Activated CD8-positive, alpha-beta memory T cell treated with anti-CD3 and anti-CD28 coated beads for 48 hours (primary cell): ENCODE measurements at regions not wholly inside any gene's neighbourhood (a gene's known extent, or its start where the extent isn't known, plus 50 kb on each side); places are given as distances from the start of the nearest gene placed in this dataset.
A peak's percentile ranks its signal among the peaks of the same experiment; 100 is the strongest.
"Not testable (repeated sequence)": the region's sequence is repeated elsewhere in the genome, so short reads cannot be mapped to it uniquely, and the experiment has no call there.

Experiments
- DNase-seq, 3 experiments: peaks; one replicate each; pipeline ENCODE4 v3.0.0-alpha.2; 2020; ENCODE audit warnings: low read depth in 2 of 3, low spot score in 2 of 3

- no peak for DNase-seq
Measured at GRCh38 chr14:98908050-98908449, 363.9 kb downstream of the BCL11B start.

- DNase-seq: no peak
Measured at GRCh38 chr14:98909251-98909944, 362.6 kb downstream of the BCL11B start.

GRCh38 chr14:98910061-98910460 is 361.9 kb downstream of the BCL11B start:
- no peak for DNase-seq

GRCh38 chr14:98912655-98913054 is 359.3 kb downstream of the BCL11B start:
- DNase-seq: no peak

- DNase-seq: no peak
Measured at GRCh38 chr14:98913967-98914650, 357.9 kb downstream of the BCL11B start.

- DNase-seq: no peak
Measured at GRCh38 chr14:98914942-98915341, 357.1 kb downstream of the BCL11B start.

- DNase-seq: no peak
Measured at GRCh38 chr14:98915625-98916024, 356.4 kb downstream of the BCL11B start.

- DNase-seq: no peak
Measured at GRCh38 chr14:98916036-98916435, 356.0 kb downstream of the BCL11B start.

GRCh38 chr14:98916476-98916875 is 355.5 kb downstream of the BCL11B start:
- no peak for DNase-seq

GRCh38 chr14:98919434-98919833 is 352.6 kb downstream of the BCL11B start:
- no peak for DNase-seq

GRCh38 chr14:98921306-98921705 is 350.7 kb downstream of the BCL11B start:
- DNase-seq: not testable (repeated sequence)

- DNase-seq: no peak
Measured at GRCh38 chr14:98923596-98923995, 348.4 kb downstream of the BCL11B start.

- DNase-seq: no peak
Measured at GRCh38 chr14:98924046-98924445, 348.0 kb downstream of the BCL11B start.

- no peak for DNase-seq
Measured at GRCh38 chr14:98925354-98926040, 346.5 kb downstream of the BCL11B start.

GRCh38 chr14:98926146-98926545 is 345.9 kb downstream of the BCL11B start:
- DNase-seq: no peak

GRCh38 chr14:98926801-98927200 is 345.2 kb downstream of the BCL11B start:
- no peak for DNase-seq

GRCh38 chr14:98927986-98928385 is 344.0 kb downstream of the BCL11B start:
- DNase-seq: no peak

- DNase-seq: no peak
Measured at GRCh38 chr14:98928418-98928817, 343.6 kb downstream of the BCL11B start.

- DNase-seq: no peak
Measured at GRCh38 chr14:98931126-98931525, 340.9 kb downstream of the BCL11B start.

GRCh38 chr14:98931911-98932310 is 340.1 kb downstream of the BCL11B start:
- peak in 1 of 3 experiments; percentile 19 for DNase-seq

GRCh38 chr14:98932431-98933325 is 339.3 kb downstream of the BCL11B start:
- no peak for DNase-seq
